Endothelial cell of umbilical vein (primary cell): ENCODE measurements at regions not wholly inside any gene's neighbourhood (a gene's known extent, or its start where the extent isn't known, plus 50 kb on each side); places are given as distances from the start of the nearest gene placed in this dataset.
"Not testable (repeated sequence)": the region's sequence is repeated elsewhere in the genome, so short reads cannot be mapped to it uniquely, and the experiment has no call there.

ENCODE experiments used
- BruUV-seq: library from RNA; stranded (reverse); fragments of 400-500 nt; replicated peaks from 2 replicates; lab custom pipeline; 2021; lab: Mats Ljungman, UMichigan
- CTCF ChIA-PET: fragments of 300-600, 350-600 bp; sonication (Branson Sonifier 250); formaldehyde crosslinking; loops from one replicate; lab custom pipeline; 2021; ENCODE audit warnings: antibody characterized with exemption, inconsistent platforms; lab: Charles Lee
- POLR2A ChIA-PET: fragments of 300-600, 350-600 bp; sonication (Branson Sonifier 250); formaldehyde crosslinking; loops from one replicate; lab custom pipeline; 2021; ENCODE audit warnings: antibody characterized with exemption, inconsistent platforms; lab: Charles Lee
- DNase-seq: peaks from one replicate; pipeline ENCODE4 v3.0.0-alpha.2; 2011; ENCODE audit warnings: low read depth, low spot score
- FAIRE-seq: peaks from 2 replicates; lab custom pipeline; 2011; peaks lifted over from hg19 to GRCh38; lab: Jason Lieb, UNC
- H2AFZ ChIP-seq: 2 replicates; pipeline ENCODE4 v1.6.0; 2012; ENCODE audit warnings: low read depth, low read length, control low read depth, inconsistent platforms
- H3K27ac ChIP-seq: 2 replicates; pipeline ENCODE4 v1.5.1; 2011; ENCODE audit warnings: low read depth, mild to moderate bottlenecking, control low read depth, low read length, moderate library complexity; ENCODE audit not compliant: insufficient read depth
- H3K27me3 ChIP-seq, 2 experiments: 2 replicates each; pipeline versions ENCODE4 v1.6.0 to v1.6.1; 2011; ENCODE audit warnings: low read length in 2 of 2, mixed read lengths in 1 of 2; ENCODE audit not compliant: control insufficient read depth in 2 of 2, insufficient read depth in 2 of 2
- H3K36me3 ChIP-seq, 2 experiments: 2 replicates in 1 of 2; 3 replicates in 1 of 2; pipeline ENCODE4 v1.5.1; 2011; ENCODE audit warnings: low read length in 2 of 2, mild to moderate bottlenecking in 1 of 2, moderate library complexity in 1 of 2; ENCODE audit not compliant: control insufficient read depth in 2 of 2, insufficient read depth in 2 of 2; ENCODE audit errors: extremely low read depth in 1 of 2
- H3K4me1 ChIP-seq: 3 replicates; pipeline ENCODE4 v1.5.1; 2011; ENCODE audit warnings: mild to moderate bottlenecking, low read length; ENCODE audit not compliant: control insufficient read depth, insufficient read depth; ENCODE audit errors: extremely low read depth
- H3K4me2 ChIP-seq: 2 replicates; pipeline ENCODE4 v1.6.1; 2011; ENCODE audit warnings: low read length, control low read depth, mixed read lengths; ENCODE audit not compliant: insufficient read depth
- H3K4me3 ChIP-seq, 3 experiments: fragments of 200-600 bp in 1 of 3; sonication (generic), shearing (Covaris generic) in 1 of 3; replicated peaks in 1 of 3; 2 replicates each; pipeline ENCODE4 v1.5.1; 2011 to 2016; ENCODE audit warnings: control low read depth in 3 of 3, low read length in 3 of 3, mild to moderate bottlenecking in 2 of 3, inconsistent platforms in 1 of 3, low read depth in 1 of 3, moderate library complexity in 1 of 3; ENCODE audit not compliant: insufficient read depth in 1 of 3
- H3K79me2 ChIP-seq: 2 replicates; pipeline ENCODE4 v1.6.0; 2012; ENCODE audit warnings: low read length, inconsistent platforms; ENCODE audit not compliant: control insufficient read depth, insufficient read depth
- H3K9ac ChIP-seq: replicated peaks from 2 replicates; pipeline ENCODE3; 2011; ENCODE audit warnings: low read length, control low read depth; ENCODE audit not compliant: insufficient read depth; ENCODE audit errors: extremely low read depth
- H3K9me1 ChIP-seq: replicated peaks from 3 replicates; pipeline ENCODE4 v1.6.0; 2011; ENCODE audit warnings: mild to moderate bottlenecking, low read length; ENCODE audit not compliant: control insufficient read depth, insufficient read depth; ENCODE audit errors: extremely low read depth
- H3K9me3 ChIP-seq: replicated peaks from 2 replicates; pipeline ENCODE4 v1.5.1; 2012; ENCODE audit warnings: low read length, inconsistent platforms; ENCODE audit not compliant: control insufficient read depth, insufficient read depth
- H4K20me1 ChIP-seq: replicated peaks from 2 replicates; pipeline ENCODE3; 2011; ENCODE audit warnings: mild to moderate bottlenecking, low read length; ENCODE audit not compliant: control insufficient read depth, insufficient read depth; ENCODE audit errors: extremely low read depth
- EZH2 ChIP-seq: IDR thresholded peaks from 2 replicates; pipeline ENCODE4 v1.6.1; 2012; ENCODE audit warnings: borderline replicate concordance, low read depth, mild to moderate bottlenecking, moderate library complexity, low read length, inconsistent platforms; ENCODE audit not compliant: severe bottlenecking
- GATA2 ChIP-seq: IDR thresholded peaks from 2 replicates; pipeline ENCODE4 v1.7.0; 2011; ENCODE audit warnings: low read depth, mild to moderate bottlenecking, moderate library complexity, mixed read lengths, low read length; ENCODE audit not compliant: insufficient read length, insufficient read depth
- MYC ChIP-seq: IDR thresholded peaks from one replicate; pipeline ENCODE4 v1.6.1; 2011; ENCODE audit warnings: mild to moderate bottlenecking, low read depth, low read length
- POLR2A ChIP-seq: IDR thresholded peaks from 2 replicates; pipeline ENCODE4 v1.6.1; 2012; ENCODE audit warnings: low read depth, mild to moderate bottlenecking, control low read depth, low read length
- POLR2AphosphoS5 ChIP-seq: IDR thresholded peaks from 2 replicates; pipeline ENCODE4 v1.6.1; 2012; ENCODE audit warnings: low read depth, mild to moderate bottlenecking, control low read depth, low read length, moderate library complexity; ENCODE audit not compliant: insufficient read depth
- dilution Hi-C: fragments of 300-500 bp; cut with MboI; formaldehyde crosslinking; loops from one replicate; pipeline ENCODE4 v1.15.0; 2019; ENCODE audit warnings: low sequenced_read_pairs; ENCODE audit not compliant: extremely low pct_ligation_motif_present
- intact Hi-C: fragments of 100-400 bp; cut with micrococcal nuclease; formaldehyde crosslinking; loops from one replicate; pipeline ENCODE4 v1.10.0; 2022
- TF ChIP-seq, protein P1 (sequence below), 2 donors: IDR thresholded peaks; 1 replicate in 1 of 2; 2 replicates in 1 of 2; pipeline ENCODE4 v1.5.1; 2011; ENCODE audit warnings: low read length in 2 of 2, mild to moderate bottlenecking in 2 of 2, moderate library complexity in 2 of 2, control low read depth in 1 of 2, inconsistent platforms in 1 of 2, low read depth in 1 of 2; ENCODE audit not compliant: insufficient read depth in 1 of 2; ENCODE audit errors: extremely low read depth in 1 of 2
- TF ChIP-seq, protein P2 (sequence below): IDR thresholded peaks from 2 replicates; pipeline ENCODE4 v1.6.1; 2011; ENCODE audit not compliant: insufficient read depth, insufficient read length

DNA sequence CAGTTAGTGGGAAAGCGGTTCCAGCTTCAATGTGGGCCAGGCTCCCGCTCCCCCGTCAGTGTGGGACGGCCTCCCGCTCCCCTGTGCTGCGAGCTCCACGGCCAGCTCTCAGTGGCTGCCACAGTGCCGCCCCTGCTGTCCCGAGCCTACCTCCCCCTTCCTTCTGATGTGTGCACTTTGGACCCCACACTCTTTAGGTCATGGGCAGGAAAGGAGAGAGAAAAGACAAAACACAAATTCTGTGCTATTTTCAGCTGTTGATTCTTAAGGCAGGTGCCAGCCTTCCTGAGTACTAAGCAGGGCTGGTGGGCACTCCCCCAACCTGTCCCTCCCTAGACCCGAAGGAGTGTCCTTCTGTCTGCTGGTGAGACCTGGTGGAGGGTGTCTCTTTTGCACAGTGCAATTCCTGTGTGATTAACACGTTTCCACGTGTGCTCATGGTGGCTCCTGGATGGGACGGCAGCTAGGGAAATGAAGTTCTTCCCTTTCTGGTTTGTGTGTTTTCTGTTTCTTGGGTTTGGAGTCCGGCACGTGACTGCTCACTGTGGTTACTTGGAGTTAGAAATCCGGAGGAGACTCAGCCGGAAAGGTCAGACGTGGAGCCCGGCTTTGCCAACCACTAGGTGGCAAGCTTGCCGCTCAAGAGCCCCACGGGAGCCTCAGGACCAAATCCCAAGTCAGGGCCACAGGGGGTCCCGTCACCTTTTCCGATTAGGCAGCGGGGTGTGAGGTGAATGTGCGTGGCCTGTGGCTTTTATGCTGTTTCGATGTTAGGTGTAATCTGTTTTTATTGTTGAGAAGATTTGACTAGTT is 130.3 kb downstream of the LAT start:
- H2AFZ ChIP-seq = peak overlapping the region; percentile 73
- H3K9me1 ChIP-seq, H3K4me1 ChIP-seq, BruUV-seq, H3K36me3 ChIP-seq, dilution Hi-C loops, H4K20me1 ChIP-seq, H3K4me3 ChIP-seq, H3K9me3 ChIP-seq, H3K79me2 ChIP-seq, intact Hi-C loops, POLR2A ChIA-PET, H3K27me3 ChIP-seq, H3K4me2 ChIP-seq, H3K9ac ChIP-seq: not testable (repeated sequence)
- peak; percentile 83 for DNase-seq
- TF ChIP-seq, protein P1, sequence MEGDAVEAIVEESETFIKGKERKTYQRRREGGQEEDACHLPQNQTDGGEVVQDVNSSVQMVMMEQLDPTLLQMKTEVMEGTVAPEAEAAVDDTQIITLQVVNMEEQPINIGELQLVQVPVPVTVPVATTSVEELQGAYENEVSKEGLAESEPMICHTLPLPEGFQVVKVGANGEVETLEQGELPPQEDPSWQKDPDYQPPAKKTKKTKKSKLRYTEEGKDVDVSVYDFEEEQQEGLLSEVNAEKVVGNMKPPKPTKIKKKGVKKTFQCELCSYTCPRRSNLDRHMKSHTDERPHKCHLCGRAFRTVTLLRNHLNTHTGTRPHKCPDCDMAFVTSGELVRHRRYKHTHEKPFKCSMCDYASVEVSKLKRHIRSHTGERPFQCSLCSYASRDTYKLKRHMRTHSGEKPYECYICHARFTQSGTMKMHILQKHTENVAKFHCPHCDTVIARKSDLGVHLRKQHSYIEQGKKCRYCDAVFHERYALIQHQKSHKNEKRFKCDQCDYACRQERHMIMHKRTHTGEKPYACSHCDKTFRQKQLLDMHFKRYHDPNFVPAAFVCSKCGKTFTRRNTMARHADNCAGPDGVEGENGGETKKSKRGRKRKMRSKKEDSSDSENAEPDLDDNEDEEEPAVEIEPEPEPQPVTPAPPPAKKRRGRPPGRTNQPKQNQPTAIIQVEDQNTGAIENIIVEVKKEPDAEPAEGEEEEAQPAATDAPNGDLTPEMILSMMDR (IDR thresholded peaks at IDR 0.05; ENCODE audit: extremely low read depth in 1 of 2, insufficient read depth in 1 of 2, low read depth in 1 of 2, low read length in 2 of 2) = peak; percentile 59 to 66
- TF ChIP-seq, protein P2, sequence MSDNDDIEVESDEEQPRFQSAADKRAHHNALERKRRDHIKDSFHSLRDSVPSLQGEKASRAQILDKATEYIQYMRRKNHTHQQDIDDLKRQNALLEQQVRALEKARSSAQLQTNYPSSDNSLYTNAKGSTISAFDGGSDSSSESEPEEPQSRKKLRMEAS = peak; percentile 11
- peak; percentile 89 for FAIRE-seq
- peak overlapping the region; percentile 16 for H3K27ac ChIP-seq
- CTCF ChIA-PET = interaction anchor here (0.6 to 2.1 kb wide), 6 partner anchors 64 to 146 kb away, joined by 3 to 8 read pairs (median 4); no protein-coding TSS in a partner anchor

DNA sequence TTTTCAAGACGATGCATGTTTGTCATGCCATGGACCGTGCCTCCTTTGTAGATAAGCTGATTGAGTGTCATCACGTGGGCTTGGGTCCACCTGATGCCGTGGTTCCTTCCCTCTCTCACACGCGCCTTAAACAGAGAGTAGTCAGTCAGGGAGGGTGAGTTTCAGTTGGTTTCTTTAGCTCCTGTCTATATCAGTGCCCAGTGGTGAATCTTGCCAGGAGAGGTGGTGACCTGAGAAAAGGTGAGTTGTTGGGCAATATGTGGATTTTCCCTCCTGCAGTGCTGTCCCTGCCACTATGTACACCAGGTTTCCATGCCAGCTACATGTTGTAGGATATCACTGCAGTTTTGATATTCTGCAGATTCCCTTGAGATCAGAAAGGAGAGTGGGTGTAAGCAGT is 129.7 kb downstream of the LAT start:
- BruUV-seq = no TSS peak
- dilution Hi-C loops = no loop called here
- no peak overlapping the region for H2AFZ ChIP-seq
- no peak overlapping the region for H3K4me2 ChIP-seq
- no peak overlapping the region for H3K4me3 ChIP-seq
- DNase-seq = no peak
- intact Hi-C loops = no loop called here
- no peaks in the 10 kb centered on the region for H4K20me1 ChIP-seq
- H3K4me1 ChIP-seq = no peaks in the 10 kb centered on the region
- no peak overlapping the region for H3K9ac ChIP-seq
- H3K9me1 ChIP-seq = no peaks in the 10 kb centered on the region
- H3K9me3 ChIP-seq = no peaks in the 10 kb centered on the region
- CTCF ChIA-PET = interaction anchor here (0.6 to 2.1 kb wide), 4 partner anchors 65 to 147 kb away, joined by 3 to 8 read pairs (median 4); no protein-coding TSS in a partner anchor
- POLR2A ChIA-PET = no interaction called here
- H3K27me3 ChIP-seq = no peaks in the 10 kb centered on the region
- no peak overlapping the region for H3K27ac ChIP-seq
- TF ChIP-seq POLR2A (no peak), GATA2 (no peak), MYC (no peak), EZH2 (no peak), POLR2AphosphoS5 (no peak)
- TF ChIP-seq, protein P2 = no peak
- TF ChIP-seq, protein P1 (IDR thresholded peaks at IDR 0.05; ENCODE audit: extremely low read depth in 1 of 2, insufficient read depth in 1 of 2, low read depth in 1 of 2, low read length in 2 of 2) = no peak
- no peaks in the 10 kb centered on the region for H3K36me3 ChIP-seq
- FAIRE-seq = no peak
- no peaks in the 10 kb centered on the region for H3K79me2 ChIP-seq
